ENCODE measurements at regions not wholly inside any gene's neighbourhood (a gene's known extent, or its start where the extent isn't known, plus 50 kb on each side); places are given as distances from the start of the nearest gene placed in this dataset.
A peak's percentile ranks its signal among the peaks of the same experiment; 100 is the strongest.

DNA sequence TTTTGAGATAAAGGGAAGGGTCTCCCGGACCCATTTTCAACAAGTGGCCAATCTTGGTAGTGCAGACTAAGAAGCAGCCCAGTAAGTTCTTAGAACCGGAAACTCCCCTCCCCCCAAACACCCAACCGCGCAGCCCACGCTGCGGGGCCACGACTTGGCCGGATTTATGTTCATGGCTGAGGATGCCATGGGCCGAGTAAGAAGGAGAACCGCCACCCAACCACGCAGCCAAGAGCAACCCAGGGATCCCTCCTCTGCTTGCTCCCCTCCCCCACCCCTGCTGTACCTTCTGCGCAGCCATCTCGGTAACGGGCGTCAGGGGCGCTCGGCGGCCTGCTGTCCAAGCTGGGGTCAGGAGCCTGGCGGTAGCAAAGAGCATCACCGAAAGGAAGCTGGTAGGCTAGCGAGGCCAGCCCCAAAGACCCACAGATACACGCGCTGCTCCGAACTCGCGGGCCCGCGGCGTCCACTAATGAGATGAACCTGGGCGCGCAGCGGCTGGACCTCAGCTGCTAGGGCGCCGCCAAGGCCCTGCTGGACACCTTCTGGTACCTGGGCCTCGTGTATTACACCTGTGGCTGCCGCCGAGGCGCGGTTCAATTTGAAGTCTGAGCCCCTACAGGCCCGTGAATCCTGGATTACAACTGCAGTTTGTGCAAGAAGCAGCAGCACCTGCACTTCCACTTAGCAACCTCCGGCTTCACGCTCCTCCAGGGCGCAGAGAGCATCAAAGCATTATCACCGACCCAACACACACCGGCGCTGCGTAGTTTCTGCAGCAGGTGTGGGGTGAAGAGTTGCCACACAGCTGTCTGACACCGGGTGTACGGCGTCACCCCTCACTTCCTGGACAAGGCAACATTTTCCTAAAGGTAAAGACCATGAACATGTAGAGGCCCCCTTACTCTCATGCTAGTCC, 63.4 kb downstream of the NUDT10 start:
- H3K9ac ChIP-seq (ENCODE audit: low read length) = peak overlapping the region; percentile 67
- H2AFZ ChIP-seq (ENCODE audit: insufficient read depth, low read depth, low read length, poor library complexity, severe bottlenecking) = peak overlapping the region; percentile 83

More for the DNA sequence above, 63.4 kb downstream of the NUDT10 start:
- ChIA-PET POLR2A (interaction anchor here (0.6 to 0.9 kb wide), 2 partner anchors 52 to 63 kb away, joined by 3 read pairs; partner anchors contain the start of gene NUDT10), CTCF (interaction anchor here (1.0 to 2.3 kb wide), 3 partner anchors 22 to 25 kb away, joined by 3 to 18 read pairs (median 3); no protein-coding TSS in a partner anchor)
- ATAC-seq (ENCODE audit: low read depth) = peak; percentile 73
- peak overlapping the region; percentile 94 for H3K4me3 Mint-ChIP-seq
- peaks cover 24% of the 10 kb centered on the region for H3K4me1 Mint-ChIP-seq
- H3K36me3 ChIP-seq (replicated peaks in 1 of 2; ENCODE audit: control extremely low read depth in 1 of 2, control insufficient read depth in 1 of 2, extremely low read depth in 1 of 2, insufficient read depth in 2 of 2, low read length in 1 of 2) = no peaks in the 10 kb centered on the region
- H3K9me3 ChIP-seq (ENCODE audit: control extremely low read depth in 1 of 3, control insufficient read depth in 2 of 3, insufficient read depth in 1 of 3, low read length in 2 of 3) = no peaks in the 10 kb centered on the region
- TF ChIP-seq EZH2 (IDR thresholded peaks at IDR 0.05; ENCODE audit: borderline replicate concordance, insufficient read depth, low read depth, low read length, poor library complexity, severe bottlenecking) = no peak
- TF ChIP-seq, protein P1, sequence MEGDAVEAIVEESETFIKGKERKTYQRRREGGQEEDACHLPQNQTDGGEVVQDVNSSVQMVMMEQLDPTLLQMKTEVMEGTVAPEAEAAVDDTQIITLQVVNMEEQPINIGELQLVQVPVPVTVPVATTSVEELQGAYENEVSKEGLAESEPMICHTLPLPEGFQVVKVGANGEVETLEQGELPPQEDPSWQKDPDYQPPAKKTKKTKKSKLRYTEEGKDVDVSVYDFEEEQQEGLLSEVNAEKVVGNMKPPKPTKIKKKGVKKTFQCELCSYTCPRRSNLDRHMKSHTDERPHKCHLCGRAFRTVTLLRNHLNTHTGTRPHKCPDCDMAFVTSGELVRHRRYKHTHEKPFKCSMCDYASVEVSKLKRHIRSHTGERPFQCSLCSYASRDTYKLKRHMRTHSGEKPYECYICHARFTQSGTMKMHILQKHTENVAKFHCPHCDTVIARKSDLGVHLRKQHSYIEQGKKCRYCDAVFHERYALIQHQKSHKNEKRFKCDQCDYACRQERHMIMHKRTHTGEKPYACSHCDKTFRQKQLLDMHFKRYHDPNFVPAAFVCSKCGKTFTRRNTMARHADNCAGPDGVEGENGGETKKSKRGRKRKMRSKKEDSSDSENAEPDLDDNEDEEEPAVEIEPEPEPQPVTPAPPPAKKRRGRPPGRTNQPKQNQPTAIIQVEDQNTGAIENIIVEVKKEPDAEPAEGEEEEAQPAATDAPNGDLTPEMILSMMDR (IDR thresholded peaks at IDR 0.05) = peak; percentile 48
- no peaks in the 10 kb centered on the region for H3K27me3 Mint-ChIP-seq
- no peaks in the 10 kb centered on the region for H3K9me3 Mint-ChIP-seq (ENCODE audit: insufficient read depth)
- H3K4me2 ChIP-seq (replicated peaks; ENCODE audit: low read depth, low read length, poor library complexity, severe bottlenecking) = peak overlapping the region; percentile 70
- peak overlapping the region; percentile 94 for H3K27ac Mint-ChIP-seq
- intact Hi-C loops (cut with micrococcal nuclease) = no loop called here
- peak overlapping the region; percentile 5 to 63 (median 61) for H3K4me3 ChIP-seq (ENCODE audit: control extremely low read depth in 1 of 5, extremely low read depth in 1 of 5, insufficient read depth in 1 of 5, low read depth in 2 of 5, low read length in 4 of 5)
- peak; percentile 73 for DNase-seq
- H3K27ac ChIP-seq (ENCODE audit: low read length in 2 of 2) = peak overlapping the region; percentile 54 to 58
- under 1% methylated on average over 36 of the region's 50 CpGs for WGBS (ENCODE audit: insufficient coverage)
- no peaks in the 10 kb centered on the region for H3K79me2 ChIP-seq (ENCODE audit: control insufficient read depth, insufficient read depth, low read length)
- peaks cover 3 to 11% of the 10 kb centered on the region in 2 donors for H3K4me1 ChIP-seq (ENCODE audit: control insufficient read depth in 2 of 2, insufficient read depth in 2 of 2, low read length in 2 of 2)
- no peaks in the 10 kb centered on the region for H3K27me3 ChIP-seq (replicated peaks in 1 of 4; ENCODE audit: control extremely low read depth in 1 of 4, control insufficient read depth in 3 of 4, insufficient read depth in 4 of 4, low read length in 3 of 4)
- no peaks in the 10 kb centered on the region for H4K20me1 ChIP-seq (ENCODE audit: control insufficient read depth, insufficient read depth, low read length, poor library complexity, severe bottlenecking)
